ENCODE measurements at regions not wholly inside any gene's neighbourhood (a gene's known extent, or its start where the extent isn't known, plus 50 kb on each side); places are given as distances from the start of the nearest gene placed in this dataset.

- H3K4me2 ChIP-seq: no peak overlapping the region
- no peak for FAIRE-seq
- no peak overlapping the region for H3K4me3 ChIP-seq
- CTCF ChIA-PET: no interaction called here
- POLR2A ChIA-PET: no interaction called here
- TF ChIP-seq JUNB (IDR thresholded peaks at IDR 0.05) (no peak), ESRRA (IDR thresholded peaks at IDR 0.05; ENCODE audit: borderline replicate concordance, low read length) (no peak), CBX2 (IDR thresholded peaks at IDR 0.05; ENCODE audit: borderline replicate concordance, low read depth) (no peak), HOXB13 (CRISPR knock-in tag; IDR thresholded peaks at IDR 0.05; ENCODE audit: low read depth) (no peak), POLR2AphosphoS2 (conservative IDR thresholded peaks at IDR 0.05; ENCODE audit: low read length) (no peak), SREBF2 (IDR thresholded peaks at IDR 0.05) (no peak), HMGXB4 (CRISPR knock-in tag; IDR thresholded peaks at IDR 0.05; ENCODE audit: borderline replicate concordance) (no peak), E2F6 (IDR thresholded peaks at IDR 0.05; ENCODE audit: borderline replicate concordance, low read depth) (no peak), PHF8 (IDR thresholded peaks at IDR 0.05; ENCODE audit: borderline replicate concordance, low read depth) (no peak), RFX5 (IDR thresholded peaks at IDR 0.05) (no peak), ZNF302 (CRISPR knock-in tag; IDR thresholded peaks at IDR 0.05) (no peak), CEBPB (IDR thresholded peaks at IDR 0.05) (no peak), RARB (CRISPR knock-in tag; IDR thresholded peaks at IDR 0.05) (no peak), ZC3H11A (IDR thresholded peaks at IDR 0.05) (no peak)
- TF ChIP-seq, protein P1, sequence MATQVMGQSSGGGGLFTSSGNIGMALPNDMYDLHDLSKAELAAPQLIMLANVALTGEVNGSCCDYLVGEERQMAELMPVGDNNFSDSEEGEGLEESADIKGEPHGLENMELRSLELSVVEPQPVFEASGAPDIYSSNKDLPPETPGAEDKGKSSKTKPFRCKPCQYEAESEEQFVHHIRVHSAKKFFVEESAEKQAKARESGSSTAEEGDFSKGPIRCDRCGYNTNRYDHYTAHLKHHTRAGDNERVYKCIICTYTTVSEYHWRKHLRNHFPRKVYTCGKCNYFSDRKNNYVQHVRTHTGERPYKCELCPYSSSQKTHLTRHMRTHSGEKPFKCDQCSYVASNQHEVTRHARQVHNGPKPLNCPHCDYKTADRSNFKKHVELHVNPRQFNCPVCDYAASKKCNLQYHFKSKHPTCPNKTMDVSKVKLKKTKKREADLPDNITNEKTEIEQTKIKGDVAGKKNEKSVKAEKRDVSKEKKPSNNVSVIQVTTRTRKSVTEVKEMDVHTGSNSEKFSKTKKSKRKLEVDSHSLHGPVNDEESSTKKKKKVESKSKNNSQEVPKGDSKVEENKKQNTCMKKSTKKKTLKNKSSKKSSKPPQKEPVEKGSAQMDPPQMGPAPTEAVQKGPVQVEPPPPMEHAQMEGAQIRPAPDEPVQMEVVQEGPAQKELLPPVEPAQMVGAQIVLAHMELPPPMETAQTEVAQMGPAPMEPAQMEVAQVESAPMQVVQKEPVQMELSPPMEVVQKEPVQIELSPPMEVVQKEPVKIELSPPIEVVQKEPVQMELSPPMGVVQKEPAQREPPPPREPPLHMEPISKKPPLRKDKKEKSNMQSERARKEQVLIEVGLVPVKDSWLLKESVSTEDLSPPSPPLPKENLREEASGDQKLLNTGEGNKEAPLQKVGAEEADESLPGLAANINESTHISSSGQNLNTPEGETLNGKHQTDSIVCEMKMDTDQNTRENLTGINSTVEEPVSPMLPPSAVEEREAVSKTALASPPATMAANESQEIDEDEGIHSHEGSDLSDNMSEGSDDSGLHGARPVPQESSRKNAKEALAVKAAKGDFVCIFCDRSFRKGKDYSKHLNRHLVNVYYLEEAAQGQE (IDR thresholded peaks at IDR 0.05): no peak
- TF ChIP-seq, protein P2, sequence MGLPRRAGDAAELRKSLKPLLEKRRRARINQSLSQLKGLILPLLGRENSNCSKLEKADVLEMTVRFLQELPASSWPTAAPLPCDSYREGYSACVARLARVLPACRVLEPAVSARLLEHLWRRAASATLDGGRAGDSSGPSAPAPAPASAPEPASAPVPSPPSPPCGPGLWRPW (IDR thresholded peaks at IDR 0.05): no peak
- 29% methylated on average over 2 of the region's 2 CpGs for WGBS (ENCODE audit: missing lambda C conversion rate)
- ATAC-seq: no peak
- H3K27ac ChIP-seq: no peak overlapping the region
- no peak for DNase-seq (ENCODE audit: low read depth in 1 of 2, low spot score in 1 of 2)
- no peaks in the 10 kb centered on the region for H3K9me3 ChIP-seq
- no peaks in the 10 kb centered on the region for H3K4me1 ChIP-seq
Observed at GRCh38 chr2:23256643-23257042, 128.3 kb upstream of the KLHL29 start.

DNA sequence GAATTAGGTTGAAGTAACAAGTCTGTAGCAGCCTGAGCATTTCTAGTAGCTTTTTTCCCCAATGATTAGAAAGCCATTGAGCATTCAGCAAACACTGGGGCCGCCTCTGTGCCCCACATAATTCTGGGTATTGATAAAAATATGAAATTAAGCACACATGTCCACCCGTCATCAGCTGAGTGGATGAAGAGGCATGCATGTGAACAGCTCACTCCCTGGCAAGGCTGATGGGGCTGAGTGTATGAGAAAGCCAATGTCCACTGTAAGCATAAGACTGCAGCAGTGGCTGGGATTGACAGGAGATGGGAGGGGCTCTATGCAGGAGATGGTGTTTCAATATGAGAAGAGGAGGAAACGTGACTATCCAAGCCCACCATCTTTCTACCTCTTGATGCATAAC is 124.4 kb upstream of the KLHL29 start:
- ATAC-seq (peak in 1 of 2 experiments; percentile 25; a peak in 1 of 6 replicates), DNase-seq (ENCODE audit: low read depth in 1 of 2, low spot score in 1 of 2) (no peak), FAIRE-seq (no peak)
- no peak overlapping the region for H3K4me2 ChIP-seq
- POLR2A ChIA-PET: no interaction called here
- H3K27ac ChIP-seq: no peak overlapping the region
- CTCF ChIA-PET: interaction anchor here (0.9 kb wide), 1 partner anchor 90 kb away, joined by 3 read pairs; no protein-coding TSS in a partner anchor
- no peak overlapping the region for H3K4me3 ChIP-seq
- TF ChIP-seq RCOR1 (IDR thresholded peaks at IDR 0.05; ENCODE audit: low read depth, low read length): no peak
- TF ChIP-seq, protein P3, sequence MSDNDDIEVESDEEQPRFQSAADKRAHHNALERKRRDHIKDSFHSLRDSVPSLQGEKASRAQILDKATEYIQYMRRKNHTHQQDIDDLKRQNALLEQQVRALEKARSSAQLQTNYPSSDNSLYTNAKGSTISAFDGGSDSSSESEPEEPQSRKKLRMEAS (IDR thresholded peaks at IDR 0.05): no peak
- TF ChIP-seq FOXS1 (CRISPR knock-in tag; IDR thresholded peaks at IDR 0.05): no peak
- WGBS (ENCODE audit: missing lambda C conversion rate): 28% methylated on average over 3 of the region's 3 CpGs
- no peaks in the 10 kb centered on the region for H3K9me3 ChIP-seq
- no peaks in the 10 kb centered on the region for H3K4me1 ChIP-seq
